Body of pancreas (tissue), 4 donors: ENCODE measurements at regions not wholly inside any gene's neighbourhood (a gene's known extent, or its start where the extent isn't known, plus 50 kb on each side); places are given as distances from the start of the nearest gene placed in this dataset.

Experiments
- CTCF ChIP-seq, 7 experiments: fragments of 450-650 bp in 4 of 7; fragments of 200-600 bp in 3 of 7; sonication (generic) in 3 of 7; IDR thresholded peaks; one replicate each; pipeline ENCODE4 v1.5.1; 2016 to 2019; ENCODE audit warnings: antibody characterized with exemption in 7 of 7
- POLR2A ChIP-seq, 3 donors: fragments of 450-650 bp; IDR thresholded peaks; one replicate each; pipeline ENCODE4 v1.6.1; 2016; ENCODE audit warnings: antibody characterized with exemption in 3 of 3, mild to moderate bottlenecking in 2 of 3

- TF ChIP-seq CTCF (IDR thresholded peaks at IDR 0.05) (no peak), POLR2A (IDR thresholded peaks at IDR 0.05) (no peak)
Measured at GRCh38 chr12:24363177-24363754, 413.8 kb upstream of the SOX5 start.
